Mononuclear cell (primary cell): ENCODE measurements at regions not wholly inside any gene's neighbourhood (a gene's known extent, or its start where the extent isn't known, plus 50 kb on each side); places are given as distances from the start of the nearest gene placed in this dataset.

Experiments
- H3K27me3 ChIP-seq: 2 replicates; pipeline ENCODE4 v1.6.0; 2011; ENCODE audit warnings: low read length, control low read depth; ENCODE audit not compliant: insufficient read depth
- H3K4me1 ChIP-seq: 2 replicates; pipeline ENCODE4 v1.5.1; 2011; ENCODE audit warnings: mild to moderate bottlenecking, low read length, control low read depth; ENCODE audit not compliant: insufficient read depth
- H3K4me3 ChIP-seq: 2 replicates; pipeline ENCODE4 v1.5.1; 2011; ENCODE audit warnings: mild to moderate bottlenecking, low read length, moderate library complexity
- H3K9me3 ChIP-seq: 2 replicates; pipeline ENCODE4 v1.5.1; 2011; ENCODE audit warnings: low read depth, mild to moderate bottlenecking, control low read depth, low read length

DNA sequence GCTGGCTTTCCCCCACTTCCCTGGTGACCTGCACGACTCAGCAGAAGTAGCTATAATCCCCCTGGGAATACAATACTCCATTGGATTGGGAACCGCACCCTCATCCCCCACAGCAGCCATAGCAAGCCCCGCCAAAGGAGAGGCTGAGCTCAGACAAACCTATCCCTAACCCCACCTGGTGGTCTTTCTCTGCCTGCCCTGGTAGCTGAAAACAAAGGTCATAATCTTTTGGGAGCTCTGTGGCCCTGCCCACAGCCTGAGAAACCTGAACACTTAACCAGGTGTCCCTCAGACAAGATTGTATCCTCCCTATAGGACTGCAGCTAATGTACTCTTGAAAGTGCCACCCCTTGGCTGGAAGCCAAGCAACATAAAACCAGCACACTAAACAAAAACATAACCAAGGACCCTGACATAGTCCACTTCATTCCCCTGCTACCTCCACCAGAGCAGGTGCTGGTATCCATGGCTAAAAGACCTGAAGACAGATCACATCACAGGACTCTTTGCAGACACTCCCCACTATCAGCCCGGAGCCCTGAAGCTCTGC is 71.6 kb upstream of the RUNX1 start:
- Histone ChIP-seq H3K4me1 (no peaks in the 10 kb centered on the region), H3K27me3 (no peaks in the 10 kb centered on the region), H3K9me3 (no peaks in the 10 kb centered on the region), H3K4me3 (no peak overlapping the region)

GRCh38 chr21:35119501-35120047 is 70.5 kb upstream of the RUNX1 start:
- no peak overlapping the region for H3K4me3 ChIP-seq
- H3K9me3 ChIP-seq = no peaks in the 10 kb centered on the region
- no peaks in the 10 kb centered on the region for H3K27me3 ChIP-seq
- no peaks in the 10 kb centered on the region for H3K4me1 ChIP-seq

- H3K9me3 ChIP-seq = no peaks in the 10 kb centered on the region
- H3K4me3 ChIP-seq = no peak overlapping the region
- H3K27me3 ChIP-seq = no peaks in the 10 kb centered on the region
Observed at GRCh38 chr21:35116777-35117176, 67.7 kb upstream of the RUNX1 start.

DNA sequence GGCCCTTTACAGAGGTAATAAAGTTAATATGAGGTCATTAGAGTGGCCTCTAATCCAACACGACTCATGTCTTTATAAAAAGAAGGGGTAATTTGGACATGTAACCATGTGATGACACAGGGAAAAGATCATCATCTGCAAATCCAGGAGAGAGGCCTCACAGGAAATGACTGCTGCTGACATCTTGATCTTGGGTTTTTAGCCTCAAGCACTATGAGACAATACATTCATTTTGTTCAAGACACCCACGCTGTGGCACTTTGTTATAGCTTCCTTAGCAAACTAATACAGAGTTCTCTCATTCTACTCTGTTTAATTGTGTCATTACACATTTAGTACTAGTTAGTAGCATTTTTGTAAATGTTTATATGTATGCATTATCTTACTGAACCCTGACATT is 64.0 kb upstream of the RUNX1 start:
- Histone ChIP-seq H3K4me1 (no peaks in the 10 kb centered on the region), H3K27me3 (no peaks in the 10 kb centered on the region), H3K4me3 (no peak overlapping the region), H3K9me3 (no peaks in the 10 kb centered on the region)

More at GRCh38 chr21:35116777-35117176, 67.7 kb upstream of the RUNX1 start:
- no peaks in the 10 kb centered on the region for H3K4me1 ChIP-seq

GRCh38 chr21:35111321-35111930 is 62.3 kb upstream of the RUNX1 start:
- Histone ChIP-seq H3K4me3 (no peak overlapping the region), H3K4me1 (no peaks in the 10 kb centered on the region), H3K9me3 (no peaks in the 10 kb centered on the region), H3K27me3 (no peaks in the 10 kb centered on the region)

GRCh38 chr21:35108887-35109286 is 59.8 kb upstream of the RUNX1 start:
- H3K4me1 ChIP-seq = no peaks in the 10 kb centered on the region
- no peaks in the 10 kb centered on the region for H3K27me3 ChIP-seq
- no peak overlapping the region for H3K4me3 ChIP-seq
- no peaks in the 10 kb centered on the region for H3K9me3 ChIP-seq

GRCh38 chr21:35107520-35107919 is 58.4 kb upstream of the RUNX1 start:
- H3K27me3 ChIP-seq = no peaks in the 10 kb centered on the region
- no peak overlapping the region for H3K4me3 ChIP-seq
- peaks cover 10% of the 10 kb centered on the region for H3K4me1 ChIP-seq
- H3K9me3 ChIP-seq = no peaks in the 10 kb centered on the region

- H3K27me3 ChIP-seq = no peaks in the 10 kb centered on the region
- no peak overlapping the region for H3K4me3 ChIP-seq
- peaks cover 21% of the 10 kb centered on the region for H3K4me1 ChIP-seq
- no peaks in the 10 kb centered on the region for H3K9me3 ChIP-seq
Observed at GRCh38 chr21:35106246-35106835, 57.2 kb upstream of the RUNX1 start.

DNA sequence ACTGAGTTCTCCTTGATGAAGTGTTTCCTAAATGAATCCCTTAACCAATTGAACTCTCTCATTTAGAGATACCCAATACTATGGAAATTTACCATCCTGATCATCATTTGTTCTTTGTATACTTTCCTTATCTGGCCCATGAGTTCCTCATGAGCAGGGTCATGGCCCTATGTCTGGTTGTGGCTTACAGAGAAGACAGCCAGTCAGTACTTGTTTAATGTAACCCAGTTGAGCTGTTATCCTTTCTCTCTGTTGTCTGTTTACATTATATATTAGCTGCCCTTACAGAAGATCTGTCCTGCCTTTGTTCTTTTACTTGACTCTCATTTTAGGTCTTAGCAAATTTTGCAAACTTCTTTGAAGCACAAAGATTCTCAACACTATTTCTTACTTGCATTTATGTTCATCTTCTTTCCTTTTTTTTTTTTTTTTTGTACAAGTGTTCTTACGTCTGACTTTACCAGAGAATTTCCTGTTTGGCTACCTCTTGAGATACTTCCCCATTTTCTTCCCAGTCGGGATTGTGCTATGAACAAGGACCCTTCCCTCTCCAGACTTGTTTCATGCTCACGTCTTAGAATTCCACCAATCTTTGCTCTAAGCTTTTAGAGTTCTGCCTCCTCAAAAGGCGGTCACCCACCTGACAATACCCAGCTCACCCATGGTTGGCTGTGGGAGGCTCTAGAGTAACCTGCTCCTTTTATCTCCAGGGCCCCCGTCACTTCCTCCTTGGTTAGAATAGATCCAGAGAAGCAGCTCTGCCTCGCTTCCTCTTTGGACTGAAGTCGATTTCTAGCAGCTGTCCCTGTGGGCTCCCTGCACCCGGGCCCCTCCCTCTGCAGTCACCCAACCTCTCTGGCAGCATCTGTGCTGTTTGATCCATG is 53.6 kb upstream of the RUNX1 start:
- Histone ChIP-seq H3K4me3 (no peak overlapping the region), H3K9me3 (no peaks in the 10 kb centered on the region), H3K27me3 (no peaks in the 10 kb centered on the region), H3K4me1 (peaks cover 22% of the 10 kb centered on the region)

DNA sequence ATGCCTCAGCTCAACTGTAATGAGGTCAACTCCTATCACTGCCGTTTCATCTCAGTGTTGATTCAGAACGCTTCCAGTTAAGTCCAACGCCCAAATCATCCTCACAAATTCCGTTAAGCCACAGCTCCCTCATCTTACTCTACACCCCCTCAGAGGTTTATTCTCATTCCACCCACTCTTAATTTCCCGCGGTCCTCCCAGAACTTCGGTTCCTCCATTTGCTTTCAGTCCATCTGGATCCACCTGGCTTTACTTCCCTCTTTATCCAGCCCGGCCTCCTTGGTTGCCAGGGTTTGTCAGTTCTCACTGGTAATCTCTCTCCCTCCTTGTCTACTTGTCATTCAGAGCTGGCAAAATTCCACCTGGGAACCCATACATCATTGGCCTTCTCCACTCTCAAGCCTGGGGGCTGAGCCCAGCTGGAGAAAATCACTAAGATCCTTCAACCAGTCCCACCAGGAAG is 51.3 kb upstream of the RUNX1 start:
- peaks cover 22% of the 10 kb centered on the region for H3K4me1 ChIP-seq
- no peaks in the 10 kb centered on the region for H3K9me3 ChIP-seq
- H3K4me3 ChIP-seq = no peak overlapping the region
- H3K27me3 ChIP-seq = no peaks in the 10 kb centered on the region

DNA sequence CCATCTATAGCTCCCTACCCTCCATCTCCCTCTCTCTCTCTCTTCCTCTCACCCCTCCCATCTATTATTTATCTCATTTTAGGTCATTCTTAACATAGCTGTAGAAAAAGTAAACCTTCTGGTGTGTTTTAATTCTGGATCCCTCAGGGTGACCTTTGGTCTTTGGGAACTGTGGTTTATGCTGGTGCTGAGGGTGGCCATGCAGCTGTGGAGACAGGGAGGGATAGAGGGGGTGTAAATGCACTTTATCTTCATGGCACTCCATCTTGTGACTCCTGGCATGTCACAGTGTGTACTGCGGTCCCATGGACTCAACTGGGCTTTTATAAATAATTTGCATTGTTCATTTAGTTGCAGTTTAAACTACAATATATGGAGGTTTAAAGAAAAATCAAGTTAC is 50.2 kb upstream of the RUNX1 start:
- Histone ChIP-seq H3K4me3 (no peak overlapping the region), H3K9me3 (no peaks in the 10 kb centered on the region), H3K27me3 (no peaks in the 10 kb centered on the region), H3K4me1 (peaks cover 22% of the 10 kb centered on the region)
